Endothelial cell (in vitro differentiated cells): ENCODE measurements at regions not wholly inside any gene's neighbourhood (a gene's known extent, or its start where the extent isn't known, plus 50 kb on each side); places are given as distances from the start of the nearest gene placed in this dataset.

Source experiments
- DNase-seq: peaks from one replicate; pipeline ENCODE4 v3.0.0; 2021; ENCODE audit warnings: low spot score
- H3K27ac Mint-ChIP-seq: one replicate; pipeline ENCODE4 v1.8.0; 2021; ENCODE audit warnings: mixed read lengths, inconsistent platforms; ENCODE audit not compliant: unreplicated experiment
- H3K27me3 Mint-ChIP-seq: one replicate; pipeline ENCODE4 v1.8.0; 2021; ENCODE audit warnings: mild to moderate bottlenecking, moderate library complexity, mixed read lengths, inconsistent platforms; ENCODE audit not compliant: unreplicated experiment
- H3K36me3 Mint-ChIP-seq: one replicate; pipeline ENCODE4 v1.8.0; 2021; ENCODE audit warnings: mild to moderate bottlenecking, low read depth, mixed read lengths, inconsistent platforms; ENCODE audit not compliant: unreplicated experiment
- H3K4me1 Mint-ChIP-seq: one replicate; pipeline ENCODE4 v1.8.0; 2021; ENCODE audit warnings: mild to moderate bottlenecking, mixed read lengths, inconsistent platforms; ENCODE audit not compliant: unreplicated experiment
- H3K4me3 Mint-ChIP-seq: one replicate; pipeline ENCODE4 v1.8.0; 2021; ENCODE audit warnings: mild to moderate bottlenecking, mixed read lengths, inconsistent platforms; ENCODE audit not compliant: unreplicated experiment
- H3K9me3 Mint-ChIP-seq: one replicate; pipeline ENCODE4 v1.8.0; 2021; ENCODE audit warnings: mixed read lengths, inconsistent platforms; ENCODE audit not compliant: unreplicated experiment
- TF ChIP-seq, protein P1 (sequence below): fragments of 200-600 bp; sonication (generic); IDR thresholded peaks from one replicate; pipeline ENCODE4 v1.5.0; 2021; ENCODE audit warnings: antibody characterized with exemption; ENCODE audit not compliant: unreplicated experiment

DNA sequence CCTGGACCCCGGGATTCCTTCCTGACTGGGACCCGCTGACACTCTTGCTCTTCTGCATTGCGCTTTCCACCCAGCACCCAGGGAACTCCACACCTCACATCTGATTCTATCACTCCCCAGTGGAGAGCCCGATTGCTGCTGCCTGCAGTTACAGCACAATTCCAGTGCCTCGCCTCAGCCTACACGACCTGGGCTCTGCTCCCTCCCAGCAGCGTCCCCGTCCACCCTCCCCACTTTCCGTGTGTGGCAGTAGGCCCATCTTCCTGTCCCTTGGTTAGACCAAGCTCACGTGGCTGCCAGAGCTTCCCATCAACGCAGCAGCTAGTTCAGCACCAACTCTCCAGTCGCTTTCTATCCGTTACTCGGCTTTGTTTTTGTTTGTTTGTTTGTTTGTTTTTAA lies 66.6 kb upstream of the SORBS2 start:
- TF ChIP-seq, protein P1, sequence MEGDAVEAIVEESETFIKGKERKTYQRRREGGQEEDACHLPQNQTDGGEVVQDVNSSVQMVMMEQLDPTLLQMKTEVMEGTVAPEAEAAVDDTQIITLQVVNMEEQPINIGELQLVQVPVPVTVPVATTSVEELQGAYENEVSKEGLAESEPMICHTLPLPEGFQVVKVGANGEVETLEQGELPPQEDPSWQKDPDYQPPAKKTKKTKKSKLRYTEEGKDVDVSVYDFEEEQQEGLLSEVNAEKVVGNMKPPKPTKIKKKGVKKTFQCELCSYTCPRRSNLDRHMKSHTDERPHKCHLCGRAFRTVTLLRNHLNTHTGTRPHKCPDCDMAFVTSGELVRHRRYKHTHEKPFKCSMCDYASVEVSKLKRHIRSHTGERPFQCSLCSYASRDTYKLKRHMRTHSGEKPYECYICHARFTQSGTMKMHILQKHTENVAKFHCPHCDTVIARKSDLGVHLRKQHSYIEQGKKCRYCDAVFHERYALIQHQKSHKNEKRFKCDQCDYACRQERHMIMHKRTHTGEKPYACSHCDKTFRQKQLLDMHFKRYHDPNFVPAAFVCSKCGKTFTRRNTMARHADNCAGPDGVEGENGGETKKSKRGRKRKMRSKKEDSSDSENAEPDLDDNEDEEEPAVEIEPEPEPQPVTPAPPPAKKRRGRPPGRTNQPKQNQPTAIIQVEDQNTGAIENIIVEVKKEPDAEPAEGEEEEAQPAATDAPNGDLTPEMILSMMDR = no peak
- H3K4me3 Mint-ChIP-seq = no peak overlapping the region
- H3K27ac Mint-ChIP-seq = no peak overlapping the region
- no peak for DNase-seq
- peaks cover 6% of the 10 kb centered on the region for H3K4me1 Mint-ChIP-seq
- no peaks in the 10 kb centered on the region for H3K36me3 Mint-ChIP-seq
- peaks cover 3% of the 10 kb centered on the region for H3K27me3 Mint-ChIP-seq
- H3K9me3 Mint-ChIP-seq = no peaks in the 10 kb centered on the region

GRCh38 chr4:185879666-185880312 lies 67.8 kb upstream of the SORBS2 start:
- Mint-ChIP-seq H3K36me3 (no peaks in the 10 kb centered on the region), H3K9me3 (no peaks in the 10 kb centered on the region), H3K4me3 (no peak overlapping the region), H3K27ac (no peak overlapping the region), H3K4me1 (peaks cover 6% of the 10 kb centered on the region), H3K27me3 (peaks cover 3% of the 10 kb centered on the region)
- TF ChIP-seq, protein P1 = no peak
- no peak for DNase-seq

GRCh38 chr4:185880571-185880970 lies 68.6 kb upstream of the SORBS2 start:
- TF ChIP-seq, protein P1 = no peak
- Mint-ChIP-seq H3K36me3 (no peaks in the 10 kb centered on the region), H3K4me1 (peaks cover 6% of the 10 kb centered on the region), H3K9me3 (no peaks in the 10 kb centered on the region), H3K27ac (no peak overlapping the region), H3K27me3 (peaks cover 3% of the 10 kb centered on the region), H3K4me3 (no peak overlapping the region)
- DNase-seq = no peak

DNA sequence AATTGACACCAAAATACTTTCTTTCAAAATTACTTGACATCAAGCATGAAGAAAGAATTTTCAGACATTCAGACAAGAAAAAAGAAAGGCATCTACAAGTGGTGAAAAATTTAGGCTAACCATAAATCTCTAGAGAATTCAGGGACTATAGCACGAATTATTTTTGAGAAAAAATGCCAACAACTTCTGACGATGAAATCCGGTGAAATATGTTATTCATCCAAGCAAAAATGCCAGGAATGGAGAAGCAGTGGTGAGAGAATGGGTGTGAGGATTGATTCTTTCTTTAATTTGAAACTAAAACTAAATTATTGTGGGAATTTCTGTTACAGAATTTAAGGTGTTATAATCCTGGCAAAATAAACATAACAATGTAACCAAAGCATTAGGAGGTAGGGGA lies 69.4 kb upstream of the SORBS2 start:
- H3K4me3 Mint-ChIP-seq = no peak overlapping the region
- H3K36me3 Mint-ChIP-seq = no peaks in the 10 kb centered on the region
- no peak overlapping the region for H3K27ac Mint-ChIP-seq
- no peak for DNase-seq
- TF ChIP-seq, protein P1 = no peak
- peaks cover 6% of the 10 kb centered on the region for H3K4me1 Mint-ChIP-seq
- peaks cover 3% of the 10 kb centered on the region for H3K27me3 Mint-ChIP-seq
- H3K9me3 Mint-ChIP-seq = no peaks in the 10 kb centered on the region

GRCh38 chr4:185883591-185883990 lies 71.6 kb upstream of the SORBS2 start:
- H3K27ac Mint-ChIP-seq = no peak overlapping the region
- H3K9me3 Mint-ChIP-seq = no peaks in the 10 kb centered on the region
- TF ChIP-seq, protein P1 = no peak
- no peaks in the 10 kb centered on the region for H3K27me3 Mint-ChIP-seq
- no peak overlapping the region for H3K4me3 Mint-ChIP-seq
- peaks cover 6% of the 10 kb centered on the region for H3K4me1 Mint-ChIP-seq
- DNase-seq = no peak
- no peaks in the 10 kb centered on the region for H3K36me3 Mint-ChIP-seq
